GM13977 (cell line): ENCODE measurements at regions not wholly inside any gene's neighbourhood (a gene's known extent, or its start where the extent isn't known, plus 50 kb on each side); places are given as distances from the start of the nearest gene placed in this dataset.
"Not testable (repeated sequence)": the region's sequence is repeated elsewhere in the genome, so short reads cannot be mapped to it uniquely, and the experiment has no call there.

Experiments used
- DNase-seq: peaks from one replicate; pipeline ENCODE4 v3.0.0; 2012; ENCODE audit warnings: low spot score
- in situ Hi-C: fragments of 300-500 bp; cut with MboI; formaldehyde crosslinking; loops from one replicate; pipeline ENCODE4 v1.12.0; 2022; ENCODE audit warnings: low sequenced_read_pairs, low pct_unique_long_range_greater_than_20kb, mixed read lengths, inconsistent platforms; ENCODE audit not compliant: unreplicated experiment
- TF ChIP-seq, protein P1 (sequence below): IDR thresholded peaks from 2 replicates; pipeline ENCODE4 v1.5.1; 2012; ENCODE audit warnings: mild to moderate bottlenecking, control low read depth; ENCODE audit not compliant: insufficient read depth; ENCODE audit errors: extremely low read depth, missing control alignments

DNA sequence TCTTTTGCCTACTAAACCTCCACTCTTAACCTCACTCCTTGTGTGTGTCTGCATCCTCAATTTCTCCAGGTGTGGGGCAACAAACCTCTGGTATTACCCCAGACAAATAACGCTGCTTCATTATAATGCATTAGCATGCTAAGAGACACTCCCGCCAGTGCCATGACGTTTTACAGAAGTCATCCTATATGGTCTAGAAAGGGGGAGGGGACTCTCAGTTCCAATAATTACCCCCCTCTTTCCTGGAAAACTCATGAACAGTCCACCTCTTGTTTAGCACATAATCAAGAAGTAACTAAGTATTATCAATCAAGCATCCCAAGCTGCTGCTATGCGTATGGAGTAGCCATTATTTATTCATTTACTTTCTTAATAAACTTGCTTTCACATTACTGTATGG is 364.5 kb downstream of the TYW1 start:
- in situ Hi-C loops = no loop called here
- DNase-seq = no peak
- TF ChIP-seq, protein P1, sequence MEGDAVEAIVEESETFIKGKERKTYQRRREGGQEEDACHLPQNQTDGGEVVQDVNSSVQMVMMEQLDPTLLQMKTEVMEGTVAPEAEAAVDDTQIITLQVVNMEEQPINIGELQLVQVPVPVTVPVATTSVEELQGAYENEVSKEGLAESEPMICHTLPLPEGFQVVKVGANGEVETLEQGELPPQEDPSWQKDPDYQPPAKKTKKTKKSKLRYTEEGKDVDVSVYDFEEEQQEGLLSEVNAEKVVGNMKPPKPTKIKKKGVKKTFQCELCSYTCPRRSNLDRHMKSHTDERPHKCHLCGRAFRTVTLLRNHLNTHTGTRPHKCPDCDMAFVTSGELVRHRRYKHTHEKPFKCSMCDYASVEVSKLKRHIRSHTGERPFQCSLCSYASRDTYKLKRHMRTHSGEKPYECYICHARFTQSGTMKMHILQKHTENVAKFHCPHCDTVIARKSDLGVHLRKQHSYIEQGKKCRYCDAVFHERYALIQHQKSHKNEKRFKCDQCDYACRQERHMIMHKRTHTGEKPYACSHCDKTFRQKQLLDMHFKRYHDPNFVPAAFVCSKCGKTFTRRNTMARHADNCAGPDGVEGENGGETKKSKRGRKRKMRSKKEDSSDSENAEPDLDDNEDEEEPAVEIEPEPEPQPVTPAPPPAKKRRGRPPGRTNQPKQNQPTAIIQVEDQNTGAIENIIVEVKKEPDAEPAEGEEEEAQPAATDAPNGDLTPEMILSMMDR = no peak

DNA sequence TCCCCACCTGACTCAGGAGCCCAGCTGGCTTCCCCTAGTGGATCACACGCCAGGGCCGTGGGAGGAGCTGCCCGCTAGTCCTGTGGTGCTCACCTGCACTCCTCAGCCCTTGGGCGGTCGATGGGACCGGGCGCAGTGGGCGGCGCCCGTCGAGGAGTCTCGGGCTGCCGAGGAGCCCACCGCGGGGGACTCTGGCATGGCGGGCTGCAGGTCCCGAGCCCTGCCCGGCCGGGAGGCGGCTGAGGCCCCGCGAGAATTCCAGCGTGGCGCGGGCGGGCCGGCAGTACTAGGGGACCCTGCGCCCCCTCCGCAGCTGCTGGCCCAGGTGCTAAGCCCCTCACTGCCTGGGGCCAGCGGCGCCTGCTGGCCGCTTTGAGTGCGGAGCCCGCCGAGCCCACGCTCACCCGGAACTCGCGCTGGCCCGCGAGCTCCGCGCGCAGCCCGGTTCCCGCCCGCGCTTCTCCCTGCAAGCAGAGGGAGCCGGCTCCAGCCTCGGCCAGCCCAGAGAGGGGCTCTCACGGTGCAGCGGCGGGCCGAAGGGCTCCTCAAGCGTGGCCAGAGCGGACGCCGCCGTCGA is 367.9 kb downstream of the TYW1 start:
- TF ChIP-seq, protein P1 = no peak
- in situ Hi-C loops = no loop called here
- no peak for DNase-seq

DNA sequence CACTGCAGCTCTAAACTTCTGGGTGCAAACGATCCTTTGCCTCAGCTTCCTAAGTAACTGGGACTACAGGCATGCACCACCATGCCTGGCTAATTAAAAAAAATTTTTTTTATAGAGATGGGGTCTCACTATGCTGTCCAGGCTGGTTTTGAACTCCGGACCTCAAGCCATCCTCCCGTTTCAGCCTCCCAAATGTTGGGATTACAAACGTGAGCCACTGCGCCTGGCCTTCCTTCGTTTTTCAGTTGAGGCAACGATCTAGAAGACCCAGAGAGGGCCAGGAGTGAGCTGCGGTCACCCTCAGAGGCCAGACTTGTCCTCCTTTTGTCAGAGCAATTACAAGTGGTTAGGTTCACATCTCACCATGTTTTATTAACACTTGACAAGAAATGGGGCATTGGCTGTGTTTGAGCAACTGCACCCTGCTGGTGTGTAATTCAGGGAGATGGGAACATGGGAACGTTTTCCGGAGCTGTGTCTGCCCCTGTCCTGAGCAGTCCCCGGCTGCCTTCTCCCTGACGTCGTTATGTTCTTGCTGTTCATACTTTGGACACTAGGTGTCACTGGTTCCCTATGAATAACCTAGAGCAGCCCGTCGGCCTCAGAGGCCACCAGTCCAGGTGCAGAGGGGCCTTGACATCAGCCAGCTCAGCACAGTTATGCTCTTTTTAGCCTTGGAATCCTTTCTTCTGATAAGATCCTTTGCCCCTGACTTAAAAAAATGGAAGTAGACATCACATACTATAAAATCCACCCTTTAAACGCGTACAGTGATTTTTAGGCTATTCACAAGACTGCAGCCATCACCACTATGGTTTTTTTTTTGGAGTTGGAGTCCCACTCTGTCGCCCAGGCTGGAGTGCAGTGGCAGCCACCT is 375.0 kb downstream of the TYW1 start:
- peak; percentile 88 for DNase-seq

DNA sequence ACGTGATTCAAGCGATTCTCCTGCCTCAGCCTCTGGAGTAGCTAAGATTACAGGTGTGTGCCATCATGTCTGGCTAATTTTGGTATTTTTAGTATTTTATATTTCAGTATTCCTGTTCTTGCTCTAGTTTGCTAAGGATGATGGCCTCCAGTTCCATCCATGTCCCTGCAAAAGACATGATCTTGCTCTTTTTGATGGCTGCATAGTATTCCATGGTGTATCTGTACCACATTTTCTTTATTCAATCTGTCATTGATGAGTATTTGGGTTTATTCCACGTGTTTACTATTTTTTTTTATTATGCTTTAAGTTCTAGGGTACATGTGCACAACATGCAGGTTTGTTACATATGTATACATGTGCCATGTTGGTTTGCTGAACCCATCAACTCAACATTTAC is 376.8 kb downstream of the TYW1 start:
- in situ Hi-C loops, DNase-seq: not testable (repeated sequence)

More for the DNA sequence above, 375.0 kb downstream of the TYW1 start:
- in situ Hi-C loops = no loop called here
- TF ChIP-seq, protein P1 = peak; percentile 88

DNA sequence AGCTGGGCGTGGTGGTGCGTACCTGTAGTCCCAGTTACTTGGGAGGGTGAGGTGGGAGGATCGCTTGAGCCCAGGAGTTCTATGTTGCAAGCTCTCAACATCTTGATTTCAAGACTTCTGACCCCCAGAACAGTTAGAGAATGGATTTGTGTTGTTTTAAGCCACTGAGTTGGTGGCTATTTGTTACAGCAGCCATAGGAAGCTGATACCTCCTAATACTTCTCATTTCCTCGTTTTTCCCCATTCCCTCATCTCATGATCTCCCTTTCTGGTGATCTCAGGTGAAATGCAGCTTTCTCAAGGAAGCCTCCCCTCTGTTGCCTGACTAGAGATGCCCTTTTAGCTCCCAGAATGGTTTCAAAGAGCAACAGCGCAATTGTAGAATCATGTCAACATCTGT is 378.8 kb downstream of the TYW1 start:
- no peak for DNase-seq
- in situ Hi-C loops = no loop called here
- TF ChIP-seq, protein P1 = no peak

DNA sequence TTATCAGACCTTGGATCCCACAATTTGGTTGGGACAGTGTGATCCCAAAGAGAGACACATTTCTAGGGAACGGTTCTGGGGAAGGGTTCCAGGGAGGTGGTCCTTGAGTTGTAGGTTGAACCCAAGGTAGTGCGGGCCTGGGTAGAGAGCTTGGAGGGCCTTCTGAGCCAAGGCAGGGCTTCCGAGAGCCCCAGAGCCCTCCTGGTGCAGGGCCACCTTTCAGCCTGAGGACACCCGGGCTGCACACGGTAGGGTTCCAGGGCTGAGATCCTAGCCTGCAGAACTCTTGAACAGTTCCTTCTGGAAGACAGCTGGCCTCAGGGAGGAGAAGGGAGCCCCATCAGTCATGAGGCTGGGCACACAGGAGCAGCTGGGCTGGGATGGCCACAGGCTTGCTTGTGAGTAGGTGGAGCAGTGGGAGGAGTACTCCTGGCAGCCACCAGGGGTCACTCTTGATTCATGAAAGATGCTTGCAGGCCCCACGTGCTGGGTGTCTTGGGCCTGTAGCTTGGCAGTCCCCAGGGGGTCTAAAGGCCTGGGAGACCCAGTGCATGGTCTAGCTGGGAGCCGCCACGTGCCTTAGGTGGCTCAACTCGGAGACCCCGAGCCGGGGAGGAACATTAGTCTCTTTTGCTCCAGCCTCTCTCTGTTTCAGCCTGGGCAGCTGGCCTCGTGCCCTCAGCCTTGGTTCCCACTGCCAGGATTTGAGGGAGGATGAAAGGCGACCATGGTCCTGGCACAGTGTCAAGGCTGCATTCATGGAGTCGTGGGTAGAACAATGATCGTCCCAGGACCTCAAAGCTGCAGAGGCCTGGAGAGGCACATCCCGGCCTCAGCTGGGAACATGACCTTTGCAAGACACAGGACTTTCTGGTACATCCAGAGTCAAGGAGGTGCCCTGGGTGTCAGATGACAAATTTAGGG is 381.6 kb downstream of the TYW1 start:
- in situ Hi-C loops = no loop called here
- TF ChIP-seq, protein P1 = peak; percentile 88
- DNase-seq = peak; percentile 77
